GM12873 (cell line): ENCODE measurements at regions not wholly inside any gene's neighbourhood (a gene's known extent, or its start where the extent isn't known, plus 50 kb on each side); places are given as distances from the start of the nearest gene placed in this dataset.

Experiments
- TF ChIP-seq, protein P1 (sequence below): IDR thresholded peaks from 2 replicates; pipeline ENCODE4 v1.5.1; 2012; ENCODE audit warnings: low read depth, mild to moderate bottlenecking, moderate library complexity, low read length, control low read depth; ENCODE audit not compliant: insufficient read depth; ENCODE audit errors: missing control alignments

GRCh38 chr12:83474369-83474768 is 787.7 kb downstream of the TMTC2 start:
- TF ChIP-seq, protein P1, sequence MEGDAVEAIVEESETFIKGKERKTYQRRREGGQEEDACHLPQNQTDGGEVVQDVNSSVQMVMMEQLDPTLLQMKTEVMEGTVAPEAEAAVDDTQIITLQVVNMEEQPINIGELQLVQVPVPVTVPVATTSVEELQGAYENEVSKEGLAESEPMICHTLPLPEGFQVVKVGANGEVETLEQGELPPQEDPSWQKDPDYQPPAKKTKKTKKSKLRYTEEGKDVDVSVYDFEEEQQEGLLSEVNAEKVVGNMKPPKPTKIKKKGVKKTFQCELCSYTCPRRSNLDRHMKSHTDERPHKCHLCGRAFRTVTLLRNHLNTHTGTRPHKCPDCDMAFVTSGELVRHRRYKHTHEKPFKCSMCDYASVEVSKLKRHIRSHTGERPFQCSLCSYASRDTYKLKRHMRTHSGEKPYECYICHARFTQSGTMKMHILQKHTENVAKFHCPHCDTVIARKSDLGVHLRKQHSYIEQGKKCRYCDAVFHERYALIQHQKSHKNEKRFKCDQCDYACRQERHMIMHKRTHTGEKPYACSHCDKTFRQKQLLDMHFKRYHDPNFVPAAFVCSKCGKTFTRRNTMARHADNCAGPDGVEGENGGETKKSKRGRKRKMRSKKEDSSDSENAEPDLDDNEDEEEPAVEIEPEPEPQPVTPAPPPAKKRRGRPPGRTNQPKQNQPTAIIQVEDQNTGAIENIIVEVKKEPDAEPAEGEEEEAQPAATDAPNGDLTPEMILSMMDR, result no peak

DNA sequence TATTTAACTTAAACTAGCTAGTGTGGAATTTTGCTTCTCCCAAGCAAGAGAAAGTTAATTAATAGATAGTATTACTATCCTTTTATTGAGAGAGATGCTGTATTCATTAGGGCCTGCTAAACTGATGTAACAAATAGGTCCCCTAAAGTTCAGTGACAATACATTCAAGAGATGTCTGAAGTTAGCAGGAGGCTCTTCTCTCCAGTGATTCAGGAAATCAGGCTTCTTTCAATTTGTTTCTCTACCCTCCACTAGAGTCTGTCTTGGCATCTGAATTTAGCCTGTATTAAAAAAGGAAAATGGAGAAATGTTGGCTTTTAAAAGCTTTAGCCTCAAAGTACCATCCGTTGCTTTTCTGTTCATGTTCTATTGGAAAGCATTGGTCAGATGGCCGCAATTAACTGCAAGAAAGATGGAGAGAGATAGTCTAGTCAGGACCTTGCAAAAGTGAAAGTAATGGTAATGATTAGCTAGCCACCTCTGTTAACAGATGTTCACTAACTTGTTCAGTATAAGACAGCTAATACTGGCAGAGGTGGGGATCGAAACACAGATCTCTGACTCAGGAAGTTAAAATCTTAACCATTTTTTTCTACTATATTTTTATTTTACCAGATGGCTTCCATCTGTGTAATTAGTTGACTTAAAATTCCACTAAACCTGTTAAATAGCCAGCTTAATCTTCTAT is 786.8 kb downstream of the TMTC2 start:
- TF ChIP-seq, protein P1, result no peak

DNA sequence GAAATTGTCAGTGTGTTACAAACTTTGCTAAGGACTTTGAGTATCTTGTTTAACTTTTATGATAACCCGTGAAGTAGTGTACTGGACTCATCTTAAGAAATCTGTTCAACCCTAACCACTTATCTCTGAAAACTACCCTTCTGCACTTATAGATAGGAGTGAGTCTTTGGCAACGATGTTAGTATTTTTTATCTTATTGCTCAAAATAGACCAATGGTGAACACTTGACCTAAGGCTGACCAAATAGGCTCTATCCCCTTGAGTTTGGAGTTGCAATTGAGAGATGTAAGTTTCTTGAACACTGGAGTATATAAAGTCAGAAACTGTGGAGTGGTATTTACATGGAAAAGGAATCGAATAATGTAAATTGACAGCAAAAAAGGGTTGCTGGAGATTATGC is 786.1 kb downstream of the TMTC2 start:
- TF ChIP-seq, protein P1, result no peak

- TF ChIP-seq, protein P1, result no peak
Observed at GRCh38 chr12:83472350-83472749, 785.6 kb downstream of the TMTC2 start.

DNA sequence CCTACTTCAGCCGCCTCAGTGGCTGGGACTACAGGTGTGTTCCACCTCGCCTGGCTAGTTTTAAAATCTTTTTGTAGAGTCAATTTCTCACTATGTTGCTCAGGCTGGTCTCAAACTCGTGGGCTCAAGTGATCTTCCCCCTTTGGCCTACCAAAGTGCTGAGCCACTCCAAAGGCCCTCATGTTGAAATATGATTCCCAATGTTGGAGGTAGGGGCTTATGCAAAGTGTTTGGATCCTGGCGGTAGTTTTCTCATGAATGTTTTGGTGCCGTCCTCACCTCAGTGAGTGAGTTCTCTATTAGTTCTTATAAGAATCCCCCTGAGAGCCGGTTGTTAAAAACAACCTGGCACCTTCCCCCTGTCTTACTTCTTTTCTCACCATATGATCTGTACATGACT is 784.6 kb downstream of the TMTC2 start:
- TF ChIP-seq, protein P1, result no peak

DNA sequence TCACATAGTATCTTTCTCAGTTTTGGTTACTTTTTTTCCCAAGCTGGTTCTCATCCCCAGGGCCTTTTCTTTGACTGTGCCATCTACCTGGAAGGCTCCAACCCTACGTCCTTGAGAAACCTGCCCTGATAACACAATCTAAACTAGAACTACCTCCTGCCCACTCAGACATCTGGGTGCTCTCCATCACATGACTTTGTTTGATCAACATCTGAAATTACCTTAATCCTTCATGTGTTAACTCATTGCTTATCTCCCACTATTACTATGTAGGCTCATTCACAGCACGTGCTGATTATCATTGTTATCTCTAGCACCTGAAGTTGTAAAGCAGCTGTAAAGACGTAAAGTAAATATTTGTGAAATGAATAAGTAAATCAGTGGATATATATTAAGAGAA is 784.0 kb downstream of the TMTC2 start:
- TF ChIP-seq, protein P1, result no peak

DNA sequence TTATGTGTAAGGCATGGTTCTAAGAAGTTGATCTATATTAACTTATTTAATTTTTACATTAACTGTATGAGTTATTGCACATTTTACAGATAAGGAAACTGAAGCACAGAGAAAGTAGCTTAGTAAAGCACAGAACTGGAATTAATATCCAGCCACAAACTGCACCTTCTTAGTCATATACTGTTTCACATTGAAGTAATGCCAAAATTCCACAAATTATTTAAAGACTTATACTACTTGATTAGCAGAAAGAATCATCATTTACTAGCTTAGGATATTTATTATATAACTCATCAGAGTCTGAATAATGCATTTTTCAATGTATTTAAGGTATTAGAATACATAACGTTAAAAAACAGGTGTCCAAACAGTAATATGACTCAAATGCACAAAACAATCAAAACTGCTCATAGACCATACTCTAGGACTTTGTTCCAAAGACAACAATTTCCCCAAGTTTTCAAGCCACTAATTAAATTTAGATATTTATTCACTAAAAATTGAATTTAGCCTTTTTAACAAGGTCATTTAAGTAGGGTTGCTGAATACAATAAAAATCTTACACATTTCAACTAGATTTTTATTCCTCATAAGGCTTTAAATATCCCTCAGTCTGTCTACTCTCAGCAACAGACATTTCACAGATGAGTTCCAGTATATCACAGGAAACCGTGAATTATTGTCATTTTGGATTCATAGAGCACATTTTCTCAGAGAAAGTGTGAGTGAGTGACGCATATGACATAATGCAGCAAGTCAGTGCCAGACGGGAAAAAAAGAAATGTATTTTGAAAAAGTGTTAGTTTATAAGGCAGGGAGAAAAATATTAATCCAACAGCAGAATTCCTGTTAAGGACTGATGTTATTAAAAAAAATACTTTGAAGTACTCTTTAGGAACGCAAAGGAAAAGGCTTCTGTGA is 782.5 kb downstream of the TMTC2 start:
- TF ChIP-seq, protein P1, result no peak
